ENCODE measurements at regions not wholly inside any gene's neighbourhood (a gene's known extent, or its start where the extent isn't known, plus 50 kb on each side); places are given as distances from the start of the nearest gene placed in this dataset.
A peak's percentile ranks its signal among the peaks of the same experiment; 100 is the strongest.

DNA sequence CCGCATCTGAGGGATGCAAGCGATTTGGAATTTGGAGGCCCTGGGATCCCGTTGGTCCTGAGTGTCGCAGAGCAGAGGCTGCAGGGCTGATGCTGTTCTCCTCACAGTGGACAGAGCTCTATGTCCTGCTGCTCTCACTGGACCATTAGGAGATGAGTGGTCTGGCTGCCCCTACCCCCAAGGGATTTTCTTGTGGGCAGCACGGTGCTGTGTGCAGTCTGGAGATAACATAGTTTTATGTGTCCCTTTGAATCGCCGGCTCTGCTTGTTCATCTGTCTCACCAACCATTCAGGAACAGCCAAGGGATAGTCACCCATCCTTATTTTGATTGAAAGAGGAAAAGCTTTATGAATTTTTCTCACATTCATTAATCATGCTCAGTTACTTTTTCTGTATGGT, 49.9 kb downstream of the CHRM3 start:
- DNase-seq (ENCODE audit: low spot score), result no peak

DNA sequence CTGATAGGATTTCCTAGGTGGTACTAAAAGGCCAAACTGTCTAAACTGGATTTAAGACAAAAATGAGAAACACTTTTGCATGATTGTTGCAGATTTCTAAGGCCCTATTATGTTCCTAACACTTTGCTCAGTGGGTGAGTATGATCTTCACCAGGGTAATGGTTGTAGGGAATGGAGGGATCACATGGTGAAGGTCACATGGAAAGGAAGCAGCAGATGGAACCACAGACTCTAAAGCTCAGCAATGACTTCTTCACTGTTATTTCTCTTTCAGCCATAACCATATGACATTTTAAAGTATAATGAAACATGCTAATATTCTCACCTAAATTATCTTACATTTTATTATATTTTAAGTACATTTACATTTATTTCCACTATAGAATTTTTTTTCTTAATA, 51.5 kb downstream of the CHRM3 start:
- no peak for DNase-seq (ENCODE audit: low spot score)

DNA sequence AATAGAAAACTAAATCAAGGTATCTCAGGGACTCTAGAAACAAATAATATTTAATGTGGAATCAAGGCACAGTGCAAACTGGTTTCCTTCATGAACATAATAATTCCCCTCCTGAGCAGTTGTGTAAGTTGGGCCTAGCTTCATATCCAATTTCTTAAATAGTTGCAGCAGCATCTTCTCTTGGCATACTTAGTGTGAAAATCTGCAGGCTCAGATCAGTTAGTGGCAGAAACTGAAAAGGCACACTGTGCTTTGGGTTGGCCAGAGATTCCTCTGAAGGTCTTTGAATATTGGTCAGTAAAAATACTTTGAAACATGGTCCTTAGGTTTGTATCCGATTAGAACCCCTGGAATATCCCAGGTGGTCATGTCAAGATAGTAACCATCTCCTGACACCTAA, 52.5 kb downstream of the CHRM3 start:
- DNase-seq (ENCODE audit: low spot score), result no peak

- DNase-seq (ENCODE audit: low spot score), result no peak
Measured at GRCh38 chr1:239443361-239443760, 57.0 kb downstream of the CHRM3 start.

DNA sequence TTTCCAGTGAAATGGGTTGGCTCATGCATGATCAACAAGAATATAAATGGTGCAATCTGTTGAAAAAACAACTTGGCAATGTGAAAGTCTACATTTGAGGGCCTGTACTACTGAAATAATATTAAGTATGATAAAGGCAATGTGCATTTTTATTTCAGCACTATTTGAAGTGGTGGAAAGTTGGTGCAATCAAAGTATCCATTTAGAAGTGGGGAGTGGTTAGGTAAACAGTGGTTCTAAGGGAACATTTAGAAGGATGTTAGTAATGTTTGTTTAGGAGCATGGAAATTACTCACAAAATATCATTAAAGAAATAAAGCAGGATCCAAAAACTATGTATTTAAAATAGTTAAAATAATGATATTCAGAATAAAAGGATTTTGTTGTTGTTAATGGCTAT, 60.2 kb downstream of the CHRM3 start:
- DNase-seq (ENCODE audit: low spot score), result no peak

DNA sequence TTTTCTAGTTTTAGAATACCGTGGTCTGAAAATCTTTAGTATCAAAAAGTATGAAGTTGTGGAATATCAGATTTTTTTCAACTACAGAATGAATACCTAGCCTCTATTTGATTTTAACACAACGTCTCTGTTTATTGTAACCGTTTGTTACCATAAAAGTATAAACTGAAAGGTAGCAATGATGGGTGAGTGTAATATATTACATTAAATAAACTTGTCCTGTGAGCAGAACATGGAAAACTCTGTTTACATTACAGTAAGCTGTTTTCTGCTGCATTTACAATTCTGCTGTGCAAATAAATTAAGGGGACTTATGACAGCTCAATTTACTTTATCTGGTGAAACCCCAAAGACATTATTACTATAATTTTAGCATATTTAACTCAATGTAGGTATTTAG, 62.5 kb downstream of the CHRM3 start:
- DNase-seq (ENCODE audit: low spot score), result no peak

GRCh38 chr1:239455743-239456142, 69.4 kb downstream of the CHRM3 start:
- DNase-seq (ENCODE audit: low spot score), result no peak

- DNase-seq (ENCODE audit: low spot score), result no peak
Measured at GRCh38 chr1:239456788-239457187, 70.4 kb downstream of the CHRM3 start.

DNA sequence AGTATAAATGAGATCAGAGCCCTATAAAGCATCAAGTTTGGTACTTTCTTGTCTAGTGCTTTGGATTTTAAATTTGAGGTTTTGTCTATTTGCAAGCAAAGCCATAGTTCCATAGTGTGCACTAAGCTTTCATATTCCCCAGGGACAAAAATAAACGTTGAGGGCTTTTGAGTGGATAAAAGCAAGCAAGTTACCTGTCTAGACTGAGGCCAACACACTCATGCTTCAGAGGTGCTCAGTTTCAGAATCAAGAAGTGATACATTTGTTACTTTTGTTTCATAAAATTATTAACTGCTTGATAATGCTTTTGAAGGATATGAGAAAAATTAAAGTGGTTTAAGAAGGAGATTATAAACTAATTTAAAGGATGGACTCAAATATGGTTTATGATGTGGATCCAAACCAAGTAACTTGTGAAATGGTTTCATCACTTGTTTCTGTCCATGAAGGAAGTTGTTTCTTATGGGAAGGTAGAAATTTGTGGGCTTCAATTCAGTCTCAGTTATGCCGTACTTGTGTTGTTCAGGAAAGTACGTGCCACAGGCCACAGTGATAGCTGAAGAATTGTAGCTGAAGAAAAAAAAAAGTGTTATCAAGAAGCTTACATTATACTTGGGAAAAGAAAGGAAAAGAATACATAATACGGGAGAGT, 71.2 kb downstream of the CHRM3 start:
- DNase-seq (ENCODE audit: low spot score), result no peak

GRCh38 chr1:239458144-239458500, 71.8 kb downstream of the CHRM3 start:
- no peak for DNase-seq (ENCODE audit: low spot score)

GRCh38 chr1:239467730-239468129, 81.4 kb downstream of the CHRM3 start:
- peak; percentile 17 for DNase-seq (ENCODE audit: low spot score)

GRCh38 chr1:239478069-239478468, 91.7 kb downstream of the CHRM3 start:
- no peak for DNase-seq (ENCODE audit: low spot score)

- DNase-seq (ENCODE audit: low spot score), result peak; percentile 28
Measured at GRCh38 chr1:239483391-239483790, 97.0 kb downstream of the CHRM3 start.

DNA sequence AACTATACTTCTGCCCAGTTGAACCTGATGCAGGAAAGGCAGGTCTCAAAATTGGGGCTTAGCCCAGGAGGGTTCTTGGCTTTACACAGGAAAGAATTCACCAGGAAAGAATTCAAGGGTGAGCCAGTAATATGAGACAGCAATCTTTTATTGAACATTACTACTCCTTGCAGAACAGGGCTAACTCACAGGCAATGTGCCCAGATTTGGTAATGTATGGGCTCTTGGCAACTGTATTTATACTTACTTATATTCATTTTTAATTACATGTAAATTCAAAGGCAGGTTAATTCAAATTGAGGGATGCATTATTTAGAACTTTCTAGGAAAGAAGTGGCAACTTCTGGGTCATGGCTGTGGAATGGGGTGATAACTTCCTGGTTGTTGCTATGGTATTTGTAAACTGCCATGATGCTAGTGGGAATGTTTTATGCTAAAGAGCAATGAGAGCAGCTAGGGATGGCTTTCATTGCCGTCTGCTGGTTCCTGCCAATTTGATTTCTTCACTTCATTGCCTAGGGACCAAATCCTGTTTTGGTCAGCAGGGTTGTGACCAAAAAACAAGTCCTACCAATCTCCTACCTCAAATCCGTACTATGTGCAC, 107.5 kb downstream of the CHRM3 start:
- DNase-seq (ENCODE audit: low spot score), result no peak

GRCh38 chr1:239505094-239505493, 118.7 kb downstream of the CHRM3 start:
- no peak for DNase-seq (ENCODE audit: low spot score)

DNA sequence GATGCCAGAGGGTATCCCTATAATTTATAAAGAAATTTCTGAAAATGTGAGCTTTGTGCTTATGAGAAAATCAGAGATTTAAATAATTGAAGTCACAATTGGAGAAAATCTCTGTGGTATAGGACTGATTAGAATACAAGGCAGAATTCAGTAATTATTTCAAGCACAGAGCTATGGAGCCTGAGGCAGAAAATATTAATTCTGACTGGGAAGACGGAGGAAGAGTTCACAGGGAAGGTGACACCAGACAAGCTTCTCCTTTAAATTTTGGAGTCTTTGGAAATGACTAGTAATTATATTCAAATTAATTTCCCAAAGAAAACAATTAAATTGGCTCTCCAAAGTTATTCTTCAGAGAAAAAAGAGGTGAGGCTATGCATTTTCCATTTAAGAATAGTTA, 121.5 kb downstream of the CHRM3 start:
- no peak for DNase-seq (ENCODE audit: low spot score)

DNA sequence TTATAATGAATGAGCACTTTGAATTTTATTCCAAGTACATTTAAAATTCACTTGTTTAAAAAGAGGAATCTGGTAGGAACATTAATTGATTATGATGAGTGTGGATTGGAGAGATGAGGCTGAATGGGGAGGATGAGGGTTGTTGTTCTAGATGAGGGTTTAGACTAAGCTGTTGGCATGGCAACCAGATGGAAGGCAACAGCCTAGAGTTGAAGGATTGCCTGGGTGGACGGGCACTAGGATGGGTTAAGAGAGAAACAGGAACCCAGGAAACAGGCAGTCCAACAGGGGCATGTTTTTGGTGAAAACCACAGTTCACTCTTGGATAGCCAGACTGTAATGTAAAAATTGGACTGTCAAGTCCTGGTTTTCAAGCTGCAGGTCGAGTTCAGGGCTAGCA, 125.5 kb downstream of the CHRM3 start:
- no peak for DNase-seq (ENCODE audit: low spot score)

DNA sequence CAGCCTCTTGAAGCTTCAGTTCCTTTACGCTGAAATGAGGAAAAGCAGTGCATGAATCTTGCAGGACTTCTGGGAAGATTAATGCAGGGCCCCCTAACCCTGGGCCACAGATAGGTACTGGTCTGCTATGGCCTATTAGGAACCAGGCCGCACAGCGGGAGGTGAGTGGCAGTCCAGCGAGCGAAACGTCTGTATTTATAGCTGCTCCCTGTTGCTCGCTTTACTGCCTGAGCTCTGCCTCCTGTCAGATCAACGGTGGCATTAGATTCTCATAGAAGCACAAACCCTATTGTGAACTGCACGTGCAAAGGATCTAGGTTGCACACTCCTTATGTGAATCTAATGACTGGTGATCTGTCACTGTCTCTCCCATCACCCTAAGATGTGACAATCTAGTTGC, 130.2 kb downstream of the CHRM3 start:
- DNase-seq (ENCODE audit: low spot score), result no peak

DNA sequence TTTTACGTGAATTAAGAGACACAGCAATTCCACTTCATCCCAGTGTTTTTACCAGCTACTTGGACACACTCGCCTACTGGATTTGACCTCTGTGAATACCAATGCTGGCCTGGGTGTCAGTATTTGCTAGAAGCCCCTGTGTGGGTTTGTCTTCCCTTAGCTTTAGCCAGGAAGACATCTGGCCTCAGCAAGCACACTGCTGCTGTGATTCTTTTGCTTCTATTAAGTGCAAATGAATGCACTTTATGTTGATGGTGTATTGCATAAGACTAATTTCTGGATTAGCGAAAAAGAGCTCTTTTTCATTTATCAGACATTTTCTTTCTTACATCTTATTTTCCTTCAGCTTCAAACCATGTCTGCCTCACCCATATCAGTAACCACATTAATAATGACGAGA, 140.0 kb downstream of the CHRM3 start:
- DNase-seq (ENCODE audit: low spot score), result no peak

GRCh38 chr1:239527051-239527693, 140.8 kb downstream of the CHRM3 start:
- peak; percentile 51 for DNase-seq (ENCODE audit: low spot score)

DNA sequence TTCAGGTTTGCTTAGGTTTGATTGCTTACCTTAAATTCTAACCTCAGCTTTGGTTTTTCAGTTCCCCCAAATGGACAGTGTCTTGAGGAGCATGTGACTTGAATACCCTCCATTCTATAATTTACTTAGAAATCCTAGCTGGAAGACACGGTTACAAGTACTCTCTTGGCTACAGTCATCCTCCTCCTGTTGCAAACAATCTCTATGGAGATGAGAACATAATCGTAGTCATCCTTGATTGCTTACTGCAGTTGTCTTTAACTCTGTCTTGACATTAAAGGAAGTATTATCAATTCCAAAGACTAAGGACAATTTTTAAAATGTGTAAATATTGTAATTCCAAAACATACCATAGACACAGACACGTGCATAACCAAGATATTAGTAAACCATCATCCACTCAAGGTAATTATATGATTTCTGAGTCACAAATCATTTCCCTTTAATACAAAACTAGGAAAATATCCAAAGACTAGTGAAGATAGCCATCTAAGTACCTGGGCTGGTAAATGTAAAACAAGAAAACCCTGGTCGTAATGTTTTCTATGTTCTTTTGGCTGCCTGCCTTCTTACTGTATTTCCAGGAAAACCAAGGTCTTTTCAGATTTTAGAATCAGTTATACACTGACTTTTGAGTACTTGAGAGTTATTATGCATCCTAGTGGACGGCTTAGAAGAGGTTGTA, 149.9 kb downstream of the CHRM3 start:
- no peak for DNase-seq (ENCODE audit: low spot score)

DNA sequence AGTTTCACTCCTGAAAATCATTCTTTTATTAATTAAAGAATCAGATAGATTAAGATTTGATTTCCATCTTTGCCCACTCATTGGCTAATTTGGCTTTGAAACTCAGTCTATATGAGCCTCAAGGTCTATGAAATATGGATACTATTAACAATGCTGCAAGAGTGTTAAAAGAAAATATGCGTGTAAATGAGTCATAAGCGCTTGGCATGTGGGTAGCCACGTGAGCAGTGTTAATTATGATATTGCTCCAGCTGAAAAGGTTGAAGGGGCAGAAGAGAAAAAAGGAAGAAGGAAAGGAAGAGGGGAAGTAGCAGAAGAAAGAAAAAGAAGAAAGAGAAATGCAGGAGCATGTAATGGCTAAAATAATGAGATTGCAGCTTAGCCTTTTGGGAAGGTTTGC, 151.4 kb downstream of the CHRM3 start:
- no peak for DNase-seq (ENCODE audit: low spot score)

Data from putamen (tissue), 1 donor.